DMS153 (cell line): ENCODE measurements at regions not wholly inside any gene's neighbourhood (a gene's known extent, or its start where the extent isn't known, plus 50 kb on each side); places are given as distances from the start of the nearest gene placed in this dataset.

Experiments used
- DNase-seq: peaks from one replicate; lab custom pipeline; 2025; lab: John Stamatoyannopoulos, UW

DNA sequence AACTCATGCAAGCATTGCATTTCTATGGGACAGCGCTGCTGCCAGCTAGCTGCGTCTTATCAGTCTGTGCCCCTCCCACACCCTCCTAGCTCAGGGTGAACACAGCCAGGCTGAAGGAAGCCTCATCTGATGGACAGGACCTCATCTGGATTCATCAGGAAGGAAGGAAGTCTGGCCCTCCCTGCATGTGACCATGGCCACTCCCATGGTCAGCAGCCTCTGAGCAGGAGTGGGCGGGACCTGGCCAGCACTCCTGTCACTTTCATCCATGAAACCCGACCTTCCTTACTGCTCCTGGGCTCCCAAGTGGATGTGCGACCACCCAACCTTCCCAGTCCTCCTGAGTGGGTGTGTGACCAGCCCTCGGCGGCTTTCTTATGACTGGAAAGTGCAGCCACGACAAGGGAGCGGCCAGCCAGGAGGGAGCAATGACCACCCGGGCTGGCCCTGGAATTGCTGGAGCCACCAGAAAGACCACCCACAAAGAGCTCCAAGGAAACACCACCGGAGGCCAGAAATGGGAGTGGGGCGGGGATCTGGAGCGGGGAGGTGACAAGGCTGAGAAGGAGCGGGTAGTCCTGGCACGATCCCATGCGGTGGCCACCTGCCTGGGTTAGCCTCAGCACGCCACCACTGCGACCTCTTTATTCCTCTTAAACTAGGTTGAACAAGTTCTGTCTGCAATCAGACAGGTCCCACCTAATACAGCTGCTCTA is 241.2 kb downstream of the TTLL2 start:
- no peak for DNase-seq

DNA sequence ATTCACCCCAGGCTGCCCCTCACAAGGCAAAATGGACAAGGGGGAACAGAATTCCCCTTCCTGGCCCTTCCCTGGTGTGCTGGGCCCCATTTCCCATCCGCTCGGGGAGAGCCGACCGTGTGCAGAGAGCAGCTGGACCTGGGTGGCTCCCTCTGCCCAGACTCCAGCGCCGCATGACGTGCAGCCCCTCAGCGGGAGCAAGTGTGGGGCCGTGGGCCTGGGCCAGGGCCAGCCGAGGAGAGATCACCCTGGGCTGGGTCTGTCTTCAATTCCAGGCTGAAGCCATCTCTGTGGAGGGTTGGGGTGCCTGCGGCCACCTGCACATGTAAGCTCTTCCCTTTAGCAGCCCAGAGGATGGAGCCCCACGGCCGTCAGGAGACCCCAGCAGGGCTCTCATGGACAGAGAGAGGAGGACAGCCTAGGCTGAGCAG is 241.8 kb downstream of the TTLL2 start:
- DNase-seq, result no peak

DNA sequence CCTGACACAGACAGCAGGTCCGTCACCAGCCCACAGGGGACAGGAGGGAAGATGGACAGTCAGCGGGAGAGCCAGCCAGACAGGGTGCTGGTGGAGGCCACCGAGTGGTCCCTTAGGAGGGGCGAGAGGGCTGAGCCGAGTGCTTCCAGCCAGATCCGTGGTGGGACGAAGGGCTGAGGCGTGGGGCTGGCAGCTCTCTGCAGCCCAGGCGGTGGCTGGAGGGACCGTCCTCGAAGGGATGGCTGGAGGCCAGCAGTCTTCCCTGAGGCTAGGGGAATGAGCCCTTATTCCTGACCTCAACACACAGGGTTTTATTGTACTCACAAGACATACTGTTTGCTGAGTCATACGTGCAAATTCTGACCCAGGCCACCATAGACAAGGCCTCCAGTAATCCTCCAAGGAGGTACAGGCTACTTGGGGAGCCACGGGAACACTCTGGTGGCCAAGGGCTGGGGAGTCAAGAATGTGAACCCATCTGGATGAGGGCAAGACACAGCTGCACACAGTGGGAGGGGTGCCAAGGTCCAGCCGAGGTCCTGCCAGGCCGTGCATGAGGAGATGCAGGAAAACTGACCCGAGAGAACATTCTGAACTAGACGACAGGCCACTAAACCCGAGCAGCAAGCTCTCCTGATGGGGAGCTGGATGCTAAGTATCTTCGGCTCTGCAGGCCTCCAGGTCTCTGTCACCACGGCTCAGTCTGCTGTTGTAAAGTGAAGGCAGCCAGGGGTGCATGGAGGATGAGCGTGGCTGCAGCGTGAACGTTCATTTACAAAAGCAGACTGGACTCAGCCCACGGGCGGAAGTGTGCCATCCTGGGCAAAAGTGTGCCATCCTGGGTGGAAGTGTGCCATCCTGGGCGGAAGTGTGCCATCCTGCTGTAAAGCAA is 242.5 kb downstream of the TTLL2 start:
- DNase-seq, result no peak

DNA sequence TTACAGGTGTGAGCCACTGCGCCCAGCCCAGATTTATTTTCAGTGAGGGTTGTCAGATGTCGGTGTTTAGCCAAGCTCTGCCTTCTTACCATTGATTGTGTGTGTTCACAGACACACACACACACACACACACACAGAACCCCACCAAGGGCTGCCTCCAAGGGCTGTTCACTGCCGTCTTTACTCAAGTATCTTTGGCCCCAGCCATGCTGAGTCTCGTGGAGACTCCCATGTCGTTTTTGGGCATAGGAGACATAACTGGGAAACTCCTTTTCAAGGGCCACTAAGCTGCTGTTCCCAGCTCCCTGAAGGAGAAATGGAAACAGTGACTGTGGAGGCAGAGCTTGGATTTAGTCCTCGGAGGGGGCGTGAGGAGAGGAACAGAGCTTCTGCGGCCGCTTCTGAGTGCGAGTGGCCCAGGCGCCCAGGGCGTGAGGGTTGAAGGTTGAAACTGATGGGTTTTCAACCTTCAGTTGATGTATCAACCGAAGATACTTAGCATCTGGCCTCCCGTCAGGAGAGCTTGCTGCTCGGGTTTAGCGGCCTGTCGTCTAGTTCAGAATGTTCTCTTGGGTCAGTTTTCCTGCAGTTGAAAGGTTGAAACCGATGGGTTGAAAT is 243.6 kb downstream of the TTLL2 start:
- no peak for DNase-seq

DNA sequence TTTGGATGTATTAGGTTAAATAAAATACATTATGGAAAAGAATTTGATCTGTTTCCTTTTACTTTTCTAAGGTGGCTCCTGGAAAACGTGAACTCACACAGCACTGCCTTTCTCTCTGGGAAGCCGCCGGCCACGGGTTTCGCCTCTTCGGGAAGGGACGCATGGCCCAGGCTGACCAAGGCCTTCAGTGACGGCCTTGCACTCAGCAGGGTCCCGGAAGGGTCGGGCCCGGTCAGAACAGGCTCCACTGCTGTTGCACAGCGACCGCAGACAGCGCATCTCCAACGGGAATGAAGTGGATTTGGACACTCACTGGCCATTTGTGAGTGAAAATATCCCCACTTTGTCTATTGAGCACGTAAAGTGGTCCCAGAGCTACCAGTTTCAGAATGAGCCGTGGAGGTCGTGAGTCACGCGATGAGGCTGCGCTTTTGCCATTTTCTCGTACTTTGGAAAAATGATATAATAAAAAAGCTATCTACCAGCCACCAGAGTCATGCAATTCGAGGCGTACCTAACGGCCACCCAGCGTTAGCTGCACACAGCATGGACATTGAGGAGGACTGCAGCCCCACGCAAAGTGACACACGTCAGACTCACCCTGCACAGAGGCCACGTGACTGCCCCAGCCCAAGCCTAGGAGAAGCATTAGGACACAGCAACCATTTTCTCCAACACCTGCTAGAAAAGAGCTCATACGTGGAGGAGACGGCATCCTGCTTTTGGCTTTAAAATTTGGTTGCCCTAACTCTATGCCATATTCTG is 244.3 kb downstream of the TTLL2 start:
- DNase-seq, result no peak

DNA sequence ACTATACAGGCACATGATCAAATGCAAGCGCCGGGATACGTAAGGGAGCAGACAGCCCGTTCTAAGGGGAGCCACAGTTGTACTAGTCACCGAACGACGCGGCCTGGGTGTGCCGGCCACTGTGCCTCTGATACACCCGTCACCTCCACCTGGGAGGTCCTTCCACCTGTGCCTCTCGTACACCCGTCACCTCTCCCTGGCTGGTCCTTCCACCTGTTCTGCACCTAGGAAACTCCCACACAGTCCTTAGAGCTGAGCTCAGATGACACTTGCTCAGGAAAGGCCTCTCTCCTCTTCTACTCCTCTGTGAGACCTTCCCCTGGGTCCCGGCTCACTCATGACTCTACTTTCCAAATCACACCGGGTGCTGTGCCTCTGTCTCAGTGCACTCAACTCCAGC is 245.0 kb downstream of the TTLL2 start:
- DNase-seq, result no peak

DNA sequence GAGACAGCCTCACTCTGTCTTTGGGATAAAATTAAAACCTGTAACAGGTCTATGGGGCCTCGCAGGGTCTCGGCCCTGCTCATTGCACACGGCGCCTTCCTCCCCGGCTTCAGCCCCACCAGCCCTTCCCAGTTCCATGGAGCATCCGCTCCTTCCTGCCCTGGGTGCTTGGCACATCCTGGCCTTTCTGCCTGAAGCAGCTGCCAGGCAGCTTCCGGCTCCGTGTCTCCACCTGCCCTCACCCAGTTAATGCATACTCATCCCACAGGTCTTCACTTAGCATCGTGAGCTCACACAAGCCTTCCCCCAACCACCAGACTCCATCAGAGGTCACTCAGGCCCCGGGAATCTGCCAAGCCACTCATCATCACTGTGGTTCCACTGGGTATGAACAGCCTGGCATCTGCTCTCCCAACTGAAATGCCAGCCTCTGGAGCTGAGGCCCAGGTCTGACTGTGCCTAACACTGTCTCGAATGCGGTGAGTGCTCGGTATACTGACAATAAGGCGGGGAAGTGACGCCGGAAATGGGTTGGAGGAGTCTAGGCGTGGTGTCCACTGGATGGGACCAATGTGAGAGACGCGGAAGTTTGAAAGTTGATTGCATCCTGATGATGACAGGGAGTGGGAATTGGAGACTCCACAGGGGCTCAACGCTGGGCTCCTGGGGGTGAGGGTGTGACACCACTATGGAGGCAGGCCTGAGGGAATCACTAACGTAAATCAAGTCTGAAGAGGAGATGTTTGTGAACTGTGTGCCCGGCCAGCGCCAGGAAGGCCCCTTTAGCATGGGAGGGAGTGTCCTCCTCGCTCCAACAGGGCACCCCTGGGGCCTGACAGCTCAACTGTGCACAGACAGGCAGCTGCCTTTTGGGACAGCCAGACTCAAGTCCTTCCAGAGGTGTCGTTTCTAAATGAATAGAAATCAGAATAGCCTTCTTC is 245.8 kb downstream of the TTLL2 start:
- no peak for DNase-seq

DNA sequence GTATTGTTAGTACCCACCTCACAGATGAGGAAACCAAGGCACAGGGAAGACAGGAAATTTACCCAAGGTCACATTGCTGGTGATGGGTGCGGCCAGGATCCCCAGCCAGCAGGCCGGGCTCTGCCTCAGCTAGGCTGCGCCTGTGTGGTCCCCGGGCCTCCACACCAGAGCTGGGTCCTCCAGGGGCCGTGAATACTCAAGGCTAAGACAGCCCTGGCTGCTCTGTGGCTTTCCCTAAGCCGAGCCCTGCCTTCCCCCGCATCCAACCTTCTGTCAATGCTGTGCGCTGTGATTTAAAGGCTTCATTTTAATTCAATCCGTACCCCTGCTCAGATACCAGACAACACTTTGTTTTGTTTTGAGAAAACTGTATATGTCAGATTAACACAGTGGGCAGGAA is 246.7 kb downstream of the TTLL2 start:
- DNase-seq, result no peak

DNA sequence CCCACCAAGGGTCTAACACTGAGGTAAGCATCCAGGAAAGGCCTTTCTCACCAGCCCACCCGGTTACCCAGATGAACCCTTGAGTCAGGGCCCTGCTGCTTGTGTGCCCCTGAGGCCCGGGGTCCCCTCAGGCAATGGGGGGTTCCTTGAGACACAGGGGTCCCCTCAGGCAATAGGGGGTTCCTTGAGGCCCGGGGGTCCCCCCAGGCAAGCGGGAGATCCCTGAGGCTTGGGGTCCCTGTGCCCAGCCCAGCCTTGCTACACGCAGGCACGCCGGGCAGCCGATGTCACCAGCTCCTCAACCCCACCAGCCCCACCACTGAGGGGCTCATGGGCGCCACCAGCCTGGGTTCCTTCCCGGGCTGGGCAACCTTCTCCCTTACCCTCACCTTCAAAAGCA is 247.2 kb downstream of the TTLL2 start:
- no peak for DNase-seq

DNA sequence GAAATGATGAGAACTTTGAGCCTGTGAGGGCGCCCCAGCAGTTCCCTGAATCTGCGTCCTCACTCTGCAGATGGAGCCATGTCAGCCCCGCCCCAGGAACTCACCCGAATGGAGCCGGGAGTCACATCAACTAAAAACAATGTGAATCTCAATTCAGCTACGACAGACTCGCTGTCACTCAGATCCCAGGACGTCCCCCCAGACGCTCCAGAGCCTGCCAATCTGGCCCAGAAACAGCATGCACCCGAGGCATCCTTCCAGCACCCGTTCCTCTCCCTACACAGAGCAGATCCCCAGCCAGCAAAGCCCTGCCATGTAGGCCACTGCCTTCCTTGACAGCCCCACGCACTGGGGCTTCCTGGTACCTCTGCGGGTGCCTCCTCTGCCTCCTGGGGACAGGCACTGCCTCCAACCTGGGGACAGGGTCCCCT is 248.0 kb downstream of the TTLL2 start:
- no peak for DNase-seq

DNA sequence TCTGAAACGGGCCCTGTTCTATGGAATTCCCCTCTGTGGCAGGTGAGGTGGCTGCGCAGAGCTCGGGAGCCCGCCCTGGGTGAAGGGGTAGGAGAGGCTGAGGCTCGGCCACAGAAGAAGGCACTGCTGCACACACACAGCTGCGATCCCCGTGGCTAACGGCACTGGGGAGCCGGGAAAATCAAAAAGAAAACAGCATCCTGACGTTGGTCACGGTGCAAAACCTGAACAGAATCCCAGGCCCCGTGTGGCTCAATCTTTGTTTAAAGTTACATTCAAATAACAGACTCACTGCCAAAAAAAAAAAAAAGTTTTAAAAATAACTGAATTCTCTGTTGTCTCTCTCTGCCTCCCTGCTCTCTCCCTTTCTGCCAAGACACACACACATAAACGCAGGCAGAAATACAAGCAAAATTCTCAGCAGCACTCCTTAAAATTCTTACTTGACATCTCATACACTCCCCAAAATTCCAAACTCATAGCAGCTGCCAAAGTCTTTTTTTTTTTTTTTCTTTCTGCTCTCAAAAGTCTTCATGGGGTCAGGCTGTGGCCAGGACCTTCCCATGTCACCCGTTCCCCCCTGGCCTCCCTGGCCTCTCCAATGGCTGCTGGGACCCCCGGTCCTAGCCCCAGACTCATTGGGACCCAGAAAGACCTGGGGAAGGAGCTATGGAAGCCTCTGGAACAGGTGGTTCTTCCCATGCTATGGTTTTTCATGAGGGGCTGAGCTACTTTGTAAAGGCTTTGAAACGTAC is 248.8 kb downstream of the TTLL2 start:
- no peak for DNase-seq

DNA sequence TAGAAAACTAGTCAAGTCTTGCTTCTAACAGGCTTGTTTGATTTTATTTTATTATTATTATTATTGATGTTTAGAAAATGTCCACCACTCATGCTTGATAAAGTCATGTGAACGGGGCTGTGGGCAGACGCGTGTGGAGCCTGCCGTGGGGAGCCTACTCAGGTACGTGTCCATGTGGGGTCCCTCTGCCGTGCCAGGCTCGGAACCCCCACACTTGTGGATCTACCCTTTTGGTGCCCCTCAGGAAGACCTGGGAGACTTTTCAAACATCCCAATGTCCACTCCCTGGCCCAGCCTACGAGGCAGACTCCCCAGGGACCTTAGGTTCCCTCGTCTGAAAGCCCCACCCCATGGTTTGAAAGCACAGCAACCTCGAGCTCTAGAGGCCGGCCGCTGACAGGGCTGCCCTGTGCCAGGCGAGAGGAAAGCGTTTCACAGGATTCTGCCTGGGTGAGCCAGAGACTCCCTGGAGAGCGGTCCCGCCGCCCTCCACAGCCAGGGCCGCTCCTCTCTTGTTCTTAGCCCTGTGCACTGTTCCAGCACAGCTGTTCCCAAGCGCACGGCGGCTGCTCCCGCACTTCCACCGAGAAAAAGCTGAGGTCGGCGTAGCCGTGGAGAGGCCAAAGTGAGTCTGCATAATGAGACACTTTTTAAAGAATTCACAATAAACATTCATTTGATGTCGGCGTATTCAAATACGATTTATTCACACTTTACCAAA is 249.7 kb downstream of the TTLL2 start:
- peak; percentile 54 for DNase-seq

DNA sequence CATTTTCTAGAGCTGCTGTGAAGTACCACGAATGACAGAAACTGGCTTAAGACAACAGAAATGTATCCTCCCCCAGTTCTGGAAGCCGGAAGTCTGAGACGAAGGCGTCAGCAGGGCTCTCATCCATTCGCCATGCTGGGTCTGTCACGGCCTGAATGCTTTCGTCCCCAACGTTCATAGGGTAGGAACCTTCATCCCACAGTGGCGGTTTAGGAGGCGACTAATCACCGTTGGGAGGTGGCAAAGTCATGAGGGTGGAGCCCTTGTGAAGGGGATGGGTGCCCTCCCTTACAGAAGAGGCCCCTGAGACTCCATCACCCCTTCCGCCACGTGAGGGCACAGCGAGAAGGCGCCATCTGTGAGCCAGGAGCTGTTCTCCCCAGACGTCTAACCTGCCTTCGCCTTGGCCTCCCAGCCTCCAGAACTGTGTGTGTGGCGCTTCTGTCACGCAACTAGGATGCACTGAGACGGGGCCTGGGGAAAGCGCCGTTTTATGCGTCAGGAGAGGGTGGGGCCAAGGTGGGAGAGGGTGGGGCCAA is 250.3 kb downstream of the TTLL2 start:
- DNase-seq, result peak; percentile 71

DNA sequence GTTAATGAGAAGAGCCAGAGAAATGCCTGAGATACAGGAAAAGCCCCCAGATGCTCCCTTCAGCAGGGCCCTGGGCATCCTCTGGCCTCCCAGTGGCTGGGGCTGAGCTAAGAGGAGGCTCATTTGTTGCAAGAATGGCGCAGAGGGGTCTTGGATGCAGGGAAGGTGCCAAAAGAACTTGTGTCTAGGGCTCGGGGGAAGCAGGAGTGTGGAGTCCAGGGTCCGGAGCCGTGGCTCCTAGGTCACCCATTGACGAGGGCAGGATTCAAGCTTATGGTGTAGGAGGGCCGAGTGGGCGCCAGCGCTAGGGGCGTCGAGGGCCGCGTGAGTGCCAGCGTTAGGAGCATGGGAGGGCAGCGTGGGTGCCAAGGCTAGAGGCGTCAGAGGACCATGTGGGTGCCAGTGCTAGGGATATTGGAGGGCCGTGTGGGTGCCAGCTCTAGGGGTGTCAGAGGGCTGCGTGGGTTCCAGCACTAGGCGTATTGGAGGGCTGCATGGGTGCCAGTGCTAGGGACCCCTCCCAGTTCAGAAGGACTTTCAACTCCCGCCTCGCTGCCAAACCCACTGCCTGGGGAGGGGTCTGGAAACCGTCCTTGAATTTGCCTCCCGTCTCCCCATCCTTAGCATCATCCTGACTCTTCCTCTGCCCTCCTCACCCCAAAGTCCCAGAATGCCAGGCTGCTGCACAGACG is 250.5 kb upstream of the AFDN start:
- no peak for DNase-seq

DNA sequence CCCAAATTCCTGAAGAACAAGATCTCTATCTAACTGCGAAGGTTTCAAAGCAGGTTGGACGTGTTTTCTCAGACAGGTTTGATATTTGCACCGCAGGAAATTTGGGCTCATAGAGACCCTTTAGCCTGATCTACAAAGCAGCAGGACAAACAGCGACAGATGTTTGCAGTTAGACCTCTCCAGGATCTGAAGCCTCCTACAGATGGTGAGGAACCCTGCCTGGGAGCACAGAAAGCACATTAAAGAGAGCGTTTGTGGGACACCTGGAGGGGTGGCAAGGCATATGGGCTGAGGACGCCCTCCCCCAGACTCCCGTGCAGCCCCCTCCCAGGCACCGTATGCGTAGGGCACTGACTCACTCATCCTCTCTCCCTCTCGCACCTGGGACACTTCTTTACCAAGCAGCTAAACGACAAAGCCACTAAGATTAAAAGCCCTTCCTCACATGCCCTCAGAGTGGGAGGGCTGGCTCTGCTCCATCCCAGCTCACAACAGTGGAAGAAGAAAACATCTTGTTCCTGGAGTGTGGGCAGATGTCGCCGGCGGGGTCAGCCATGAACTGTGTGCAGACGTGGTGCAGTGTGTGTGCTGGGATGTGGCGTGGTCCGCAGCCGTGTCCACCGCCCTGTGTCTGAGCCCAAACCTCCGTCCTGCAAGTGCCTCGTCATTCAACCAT is 249.7 kb upstream of the AFDN start:
- no peak for DNase-seq

DNA sequence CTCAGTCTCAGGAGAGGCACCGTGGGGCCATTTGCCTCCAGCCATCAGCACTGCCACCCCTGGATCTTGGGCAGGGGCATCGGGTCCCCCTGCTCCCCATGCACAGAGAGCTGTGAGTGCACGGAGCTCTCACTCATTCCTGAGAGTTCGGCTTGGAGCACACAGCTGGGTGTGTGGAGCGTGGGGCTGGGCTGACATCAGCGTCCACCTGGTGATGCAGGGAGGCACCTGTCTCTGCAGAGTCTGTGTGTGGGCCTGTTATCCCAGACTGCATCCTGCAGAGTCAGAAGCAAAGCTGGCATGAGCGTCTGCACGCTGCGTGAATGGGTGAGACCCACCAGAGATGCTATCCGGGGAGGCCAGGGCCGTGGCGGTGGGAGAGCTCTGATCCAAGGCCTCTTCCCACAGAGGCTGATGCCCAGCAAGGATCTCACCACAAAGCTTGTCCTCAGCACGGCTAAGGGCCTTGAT is 248.8 kb upstream of the AFDN start:
- no peak for DNase-seq

DNA sequence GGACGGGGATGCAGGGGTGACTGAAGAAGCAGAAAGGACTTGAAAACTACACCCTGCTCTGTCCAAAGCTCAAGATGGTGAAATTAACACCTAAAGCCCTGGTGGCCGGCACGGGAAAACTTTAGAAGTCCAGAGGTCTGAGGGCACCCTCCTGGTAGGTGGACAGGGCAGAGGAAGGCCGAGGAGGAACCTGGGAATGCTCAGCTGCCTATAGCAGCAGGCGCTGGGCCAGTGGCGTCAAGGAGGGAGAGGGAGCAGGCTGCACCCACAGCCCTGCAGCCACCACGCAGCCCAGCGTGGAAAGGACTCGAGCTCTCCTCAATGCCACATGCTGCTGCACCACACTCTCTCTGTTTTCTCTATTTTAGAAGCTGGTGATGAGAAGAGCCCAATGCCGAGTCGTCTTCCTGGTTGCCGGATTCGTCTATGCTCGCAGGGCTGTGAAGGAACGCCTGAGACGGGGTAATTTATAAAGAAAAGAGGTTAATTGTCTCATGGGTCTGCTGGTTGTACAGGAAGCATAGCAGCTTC is 248.3 kb upstream of the AFDN start:
- no peak for DNase-seq
